HFF-Myc (cell line): ENCODE measurements at regions not wholly inside any gene's neighbourhood (a gene's known extent, or its start where the extent isn't known, plus 50 kb on each side); places are given as distances from the start of the nearest gene placed in this dataset.
"Not testable (repeated sequence)": the region's sequence is repeated elsewhere in the genome, so short reads cannot be mapped to it uniquely, and the experiment has no call there.

Experiments used
- DNase-seq: peaks from one replicate; pipeline ENCODE4 v3.0.0-alpha.2; 2011; ENCODE audit warnings: low read depth; ENCODE audit errors: extremely low read depth
- H3K4me3 ChIP-seq: replicated peaks from 2 replicates; pipeline ENCODE4 v1.5.1; 2011; ENCODE audit warnings: low read depth, mild to moderate bottlenecking, control low read depth, low read length
- CTCF ChIP-seq: IDR thresholded peaks from 2 replicates; pipeline ENCODE4 v1.5.1; 2012; ENCODE audit warnings: mild to moderate bottlenecking, low read depth, low read length, control low read depth; ENCODE audit errors: missing control alignments

DNA sequence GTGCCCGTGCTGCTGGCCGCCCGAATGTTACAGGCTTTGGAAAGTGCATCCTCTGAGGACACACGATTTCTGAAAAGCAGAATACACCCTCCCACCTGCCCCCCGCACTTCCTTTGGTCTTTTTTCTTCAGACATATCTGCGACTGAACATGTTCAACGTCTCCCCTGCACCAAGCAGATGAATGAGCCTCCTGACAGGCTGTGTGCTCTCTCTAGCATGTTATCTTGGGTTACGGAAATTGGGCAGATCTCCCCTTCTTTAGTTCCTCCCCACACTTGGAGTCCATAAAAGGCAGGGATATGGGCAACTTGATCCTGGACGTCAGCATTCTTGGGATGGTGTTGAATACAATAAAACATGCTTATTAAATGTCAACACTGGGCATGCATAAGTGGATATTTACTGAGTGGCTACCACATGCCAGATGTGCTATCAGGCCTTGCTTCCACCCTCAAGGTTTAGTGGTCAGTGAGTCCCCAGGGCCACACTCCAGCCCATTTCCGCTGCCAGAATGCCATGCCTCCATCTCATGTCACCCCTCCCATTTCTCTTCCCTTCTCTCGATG is 130.4 kb downstream of the TRIM43 start:
- no peak for TF ChIP-seq CTCF
- no peak overlapping the region for H3K4me3 ChIP-seq
- no peak for DNase-seq

DNA sequence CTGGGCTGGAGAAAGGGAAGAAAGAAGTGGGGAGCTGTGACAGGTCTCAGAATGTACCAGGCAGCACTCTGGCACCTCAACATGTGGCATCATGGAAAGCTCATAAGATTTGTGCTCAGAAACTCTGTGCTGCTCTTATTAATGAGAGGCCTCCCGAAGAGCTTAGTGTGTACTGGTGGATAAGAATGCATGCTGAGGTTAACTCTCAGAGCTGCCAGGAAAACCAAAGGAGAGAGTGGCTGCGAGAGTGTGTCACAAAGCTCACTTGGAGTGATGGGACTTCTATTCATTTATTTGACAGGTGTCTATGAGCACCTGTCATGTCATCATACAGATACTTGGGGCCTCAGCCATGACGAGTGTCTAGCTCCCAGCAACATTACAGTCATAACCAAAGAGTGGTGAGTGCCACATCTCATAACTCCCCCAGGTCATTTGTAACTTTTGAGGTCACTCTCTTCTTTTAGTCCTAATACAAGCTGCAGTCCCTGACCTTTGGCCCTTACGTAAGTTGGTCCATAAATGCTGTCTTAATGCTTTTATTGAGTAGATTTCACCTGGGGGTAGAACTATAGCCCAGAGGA is 131.9 kb downstream of the TRIM43 start:
- H3K4me3 ChIP-seq, DNase-seq: not testable (repeated sequence)

- H3K4me3 ChIP-seq, DNase-seq: not testable (repeated sequence)
Measured at GRCh38 chr2:95725191-95725590, 133.4 kb downstream of the TRIM43 start.

DNA sequence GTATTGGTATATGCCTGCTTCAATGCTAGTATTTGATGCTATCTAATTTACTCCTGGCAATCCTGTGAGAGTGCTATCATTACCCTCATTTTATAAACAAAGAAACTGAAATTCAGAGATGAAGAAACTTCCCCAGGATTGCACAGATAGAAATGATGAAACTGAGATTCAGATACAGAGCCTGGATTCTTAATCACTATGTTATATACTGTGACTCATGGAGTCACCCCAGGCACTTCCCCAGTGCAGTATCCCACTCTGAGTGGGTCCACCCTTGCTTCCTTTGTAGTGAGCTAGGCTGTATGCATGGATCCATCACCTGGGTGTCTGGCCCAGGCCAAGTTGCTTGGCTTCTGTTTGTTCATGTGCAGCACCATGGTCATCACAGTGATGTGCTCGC is 133.9 kb downstream of the TRIM43 start:
- not testable (repeated sequence) for DNase-seq, H3K4me3 ChIP-seq

- not testable (repeated sequence) for DNase-seq, H3K4me3 ChIP-seq
Measured at GRCh38 chr2:95727420-95727819, 135.6 kb downstream of the TRIM43 start.

DNA sequence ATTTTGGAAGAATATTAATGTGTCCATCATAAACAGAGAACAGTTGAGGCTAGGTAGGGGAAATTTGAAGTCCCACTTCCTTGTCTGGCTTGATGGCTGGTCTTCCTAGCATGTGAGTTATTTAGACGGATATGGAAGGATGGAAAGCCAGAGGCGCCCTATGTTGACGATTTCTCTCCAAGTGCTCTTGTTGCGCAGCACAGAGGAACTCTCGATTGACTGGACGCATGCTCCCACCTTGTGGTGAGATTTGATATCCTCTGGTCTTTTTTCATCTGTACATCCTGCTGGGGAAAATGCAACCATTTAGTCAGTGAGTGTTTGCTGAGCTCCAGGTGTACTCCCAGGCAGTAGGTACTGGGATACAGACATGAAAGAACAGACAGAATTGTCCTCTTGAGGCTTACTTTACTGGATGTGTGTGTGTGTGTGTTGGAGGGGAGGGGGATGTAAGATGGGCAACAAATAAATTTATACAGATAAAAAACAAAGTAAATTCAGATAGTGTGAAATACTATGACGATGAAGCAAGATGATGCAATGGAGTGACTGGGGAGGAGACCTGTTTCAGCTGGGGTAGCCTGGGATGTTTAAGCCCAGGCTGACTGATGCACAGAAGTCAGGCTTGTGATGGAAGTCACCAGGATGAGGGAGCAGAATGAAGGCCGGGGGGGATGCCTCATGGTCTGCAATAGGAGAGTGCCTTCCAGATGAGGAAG is 137.2 kb downstream of the TRIM43 start:
- H3K4me3 ChIP-seq: no peak overlapping the region
- TF ChIP-seq CTCF: peak; percentile 56
- peak; percentile 78 for DNase-seq

- TF ChIP-seq CTCF: no peak
- DNase-seq: no peak
- no peak overlapping the region for H3K4me3 ChIP-seq
Measured at GRCh38 chr2:95729597-95729955, 137.8 kb downstream of the TRIM43 start.

GRCh38 chr2:95730813-95731212 is 139.0 kb downstream of the TRIM43 start:
- no peak for DNase-seq
- no peak for TF ChIP-seq CTCF
- no peak overlapping the region for H3K4me3 ChIP-seq
